Uterus (tissue), 2 donors: ENCODE measurements at regions not wholly inside any gene's neighbourhood (a gene's known extent, or its start where the extent isn't known, plus 50 kb on each side); places are given as distances from the start of the nearest gene placed in this dataset.

ENCODE experiments used
- POLR2A ChIP-seq, 2 donors: fragments of 450-650 bp; IDR thresholded peaks; one replicate each; pipeline ENCODE4 v1.6.1; 2016; ENCODE audit warnings: antibody characterized with exemption in 2 of 2, mild to moderate bottlenecking in 1 of 2, moderate library complexity in 1 of 2
- TF ChIP-seq, protein P1 (sequence below), 4 experiments: fragments of 200-600 bp in 2 of 4; fragments of 450-650 bp in 2 of 4; sonication (generic) in 2 of 4; IDR thresholded peaks; one replicate each; pipeline ENCODE4 v1.5.1; 2016 to 2019; ENCODE audit warnings: antibody characterized with exemption in 4 of 4, mild to moderate bottlenecking in 2 of 4, moderate library complexity in 1 of 4

DNA sequence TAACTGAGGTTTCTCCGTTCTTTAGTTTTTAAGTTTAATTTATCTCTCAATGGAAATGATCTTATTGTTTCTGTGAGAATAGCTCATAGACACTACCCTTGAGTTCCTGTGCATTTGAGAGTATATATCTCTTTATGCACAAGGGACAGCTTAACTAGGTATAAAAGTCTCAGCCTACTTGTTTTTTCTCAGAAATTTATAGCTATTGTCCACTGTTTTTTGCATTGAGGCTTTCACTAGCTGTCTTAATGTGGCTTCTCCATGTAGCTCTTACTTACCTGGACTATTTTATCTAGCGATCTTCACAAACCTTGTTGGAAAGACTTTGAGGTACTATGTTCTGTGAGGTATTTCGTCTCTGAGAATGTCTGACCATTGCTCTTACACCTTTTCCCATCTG is 153.9 kb upstream of the RTL1 start:
- TF ChIP-seq, protein P1, sequence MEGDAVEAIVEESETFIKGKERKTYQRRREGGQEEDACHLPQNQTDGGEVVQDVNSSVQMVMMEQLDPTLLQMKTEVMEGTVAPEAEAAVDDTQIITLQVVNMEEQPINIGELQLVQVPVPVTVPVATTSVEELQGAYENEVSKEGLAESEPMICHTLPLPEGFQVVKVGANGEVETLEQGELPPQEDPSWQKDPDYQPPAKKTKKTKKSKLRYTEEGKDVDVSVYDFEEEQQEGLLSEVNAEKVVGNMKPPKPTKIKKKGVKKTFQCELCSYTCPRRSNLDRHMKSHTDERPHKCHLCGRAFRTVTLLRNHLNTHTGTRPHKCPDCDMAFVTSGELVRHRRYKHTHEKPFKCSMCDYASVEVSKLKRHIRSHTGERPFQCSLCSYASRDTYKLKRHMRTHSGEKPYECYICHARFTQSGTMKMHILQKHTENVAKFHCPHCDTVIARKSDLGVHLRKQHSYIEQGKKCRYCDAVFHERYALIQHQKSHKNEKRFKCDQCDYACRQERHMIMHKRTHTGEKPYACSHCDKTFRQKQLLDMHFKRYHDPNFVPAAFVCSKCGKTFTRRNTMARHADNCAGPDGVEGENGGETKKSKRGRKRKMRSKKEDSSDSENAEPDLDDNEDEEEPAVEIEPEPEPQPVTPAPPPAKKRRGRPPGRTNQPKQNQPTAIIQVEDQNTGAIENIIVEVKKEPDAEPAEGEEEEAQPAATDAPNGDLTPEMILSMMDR (IDR thresholded peaks at IDR 0.05): no peak
- no peak for TF ChIP-seq POLR2A (IDR thresholded peaks at IDR 0.05)
